Activated CD8-positive, alpha-beta T cell treated with anti-CD3 and anti-CD28 coated beads for 36 hours (primary cell): ENCODE measurements at regions not wholly inside any gene's neighbourhood (a gene's known extent, or its start where the extent isn't known, plus 50 kb on each side); places are given as distances from the start of the nearest gene placed in this dataset.

Source experiments
- ATAC-seq: fragments of 200-7000 bp; cut with Tn5 transposase; one replicate; pipeline ENCODE4 v1.10.0; 2021; ENCODE audit warnings: mild to moderate bottlenecking, moderate library complexity
- CTCF ChIA-PET: fragments of 350-600 bp; sonication (Branson Sonifier 250); formaldehyde crosslinking; loops from one replicate; lab custom pipeline; 2021; ENCODE audit warnings: antibody characterized with exemption; lab: Charles Lee
- POLR2A ChIA-PET: fragments of 350-600 bp; sonication (Branson Sonifier 250); formaldehyde crosslinking; loops from one replicate; lab custom pipeline; 2021; ENCODE audit warnings: antibody characterized with exemption; lab: Charles Lee
- DNase-seq: peaks from one replicate; pipeline ENCODE4 v3.0.0-alpha.2; 2020
- H3K27ac Mint-ChIP-seq: one replicate; pipeline ENCODE4 v1.8.0; 2021; ENCODE audit warnings: mild to moderate bottlenecking, mixed read lengths
- H3K27me3 Mint-ChIP-seq: one replicate; pipeline ENCODE4 v1.8.0; 2021; ENCODE audit warnings: mixed read lengths
- H3K36me3 Mint-ChIP-seq: one replicate; pipeline ENCODE4 v1.8.0; 2021; ENCODE audit warnings: low read depth, mixed read lengths
- H3K4me1 Mint-ChIP-seq: one replicate; pipeline ENCODE4 v1.8.0; 2021; ENCODE audit warnings: low read depth, mixed read lengths
- H3K4me3 Mint-ChIP-seq: one replicate; pipeline ENCODE4 v1.8.0; 2021; ENCODE audit warnings: mild to moderate bottlenecking, moderate library complexity, mixed read lengths
- H3K9me3 Mint-ChIP-seq: one replicate; pipeline ENCODE4 v1.8.0; 2021; ENCODE audit warnings: mixed read lengths
- CTCF ChIP-seq: fragments of 200-600 bp; IDR thresholded peaks from one replicate; pipeline ENCODE4 v1.8.0; 2022; ENCODE audit warnings: antibody characterized with exemption, mild to moderate bottlenecking
- intact Hi-C: fragments of 100-400 bp; cut with micrococcal nuclease; formaldehyde crosslinking; loops from one replicate; pipeline ENCODE4 v1.10.0; 2022

DNA sequence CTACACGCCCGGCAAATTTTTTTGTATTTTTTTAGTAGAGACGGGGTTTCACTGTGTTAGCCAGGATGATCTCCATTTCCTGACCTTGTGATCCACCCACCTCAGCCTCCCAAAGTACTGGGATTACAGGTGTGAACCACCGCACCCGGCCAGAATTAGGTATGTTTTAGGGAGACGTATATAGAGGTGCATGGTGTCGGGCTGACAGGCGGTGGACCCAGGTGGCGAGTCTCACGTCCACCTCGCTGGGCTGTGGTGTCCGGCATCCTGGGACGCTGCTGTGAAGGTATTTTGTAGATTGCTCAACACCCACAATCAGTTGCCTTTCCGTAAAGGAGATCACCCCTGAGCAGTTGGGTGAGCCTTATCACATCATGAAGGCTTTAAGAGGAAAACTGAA is 728.6 kb downstream of the BRD1 start:
- Mint-ChIP-seq H3K4me1 (no peaks in the 10 kb centered on the region), H3K36me3 (no peaks in the 10 kb centered on the region)

DNA sequence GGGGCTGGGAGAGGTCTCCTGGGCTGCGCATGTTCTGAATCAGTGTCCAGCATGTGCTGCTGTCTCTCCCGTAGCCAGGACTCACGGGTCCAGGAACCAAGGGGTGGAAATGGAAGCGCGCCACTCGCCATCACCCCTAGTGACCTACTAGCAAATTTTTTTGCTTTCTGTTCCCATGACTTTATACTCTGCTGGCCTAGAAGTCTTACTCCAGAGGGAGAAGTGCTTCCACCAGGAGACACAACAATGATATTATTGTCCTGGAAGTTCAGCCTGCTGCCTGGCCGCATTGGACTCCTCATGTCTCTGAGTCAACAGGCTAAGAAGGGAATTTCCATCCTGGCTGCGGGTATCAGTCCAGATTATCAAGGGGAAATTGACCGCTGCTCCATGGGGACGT is 729.7 kb downstream of the BRD1 start:
- H3K4me3 Mint-ChIP-seq = no peak overlapping the region
- no peak for ATAC-seq
- no peaks in the 10 kb centered on the region for H3K4me1 Mint-ChIP-seq
- POLR2A ChIA-PET = interaction anchor here (0.6 kb wide), 1 partner anchor 72 kb away, joined by 3 read pairs; no protein-coding TSS in a partner anchor
- no peak for TF ChIP-seq CTCF
- peaks cover 5% of the 10 kb centered on the region for H3K27me3 Mint-ChIP-seq
- intact Hi-C loops = no loop called here
- H3K9me3 Mint-ChIP-seq = no peaks in the 10 kb centered on the region
- H3K27ac Mint-ChIP-seq = no peak overlapping the region
- no peaks in the 10 kb centered on the region for H3K36me3 Mint-ChIP-seq
- CTCF ChIA-PET = no interaction called here
- no peak for DNase-seq

More for the DNA sequence above, 728.6 kb downstream of the BRD1 start:
- Mint-ChIP-seq H3K9me3 (no peaks in the 10 kb centered on the region), H3K4me3 (no peak overlapping the region), H3K27me3 (peaks cover 5% of the 10 kb centered on the region), H3K27ac (no peak overlapping the region)
- POLR2A ChIA-PET = no interaction called here
- intact Hi-C loops = no loop called here
- CTCF ChIA-PET = no interaction called here
- TF ChIP-seq CTCF = no peak
- DNase-seq (no peak), ATAC-seq (no peak)

- H3K4me1 Mint-ChIP-seq = no peaks in the 10 kb centered on the region
- no peak overlapping the region for H3K4me3 Mint-ChIP-seq
- no peak overlapping the region for H3K27ac Mint-ChIP-seq
- H3K27me3 Mint-ChIP-seq = peaks cover 5% of the 10 kb centered on the region
- DNase-seq = no peak
- no peaks in the 10 kb centered on the region for H3K9me3 Mint-ChIP-seq
- H3K36me3 Mint-ChIP-seq = no peaks in the 10 kb centered on the region
- no peak for ATAC-seq
- intact Hi-C loops = no loop called here
- ChIA-PET POLR2A (no interaction called here), CTCF (no interaction called here)
- TF ChIP-seq CTCF = no peak
These were observed 730.3 kb downstream of the BRD1 start for GRCh38 chr22:49097171-49097925.

DNA sequence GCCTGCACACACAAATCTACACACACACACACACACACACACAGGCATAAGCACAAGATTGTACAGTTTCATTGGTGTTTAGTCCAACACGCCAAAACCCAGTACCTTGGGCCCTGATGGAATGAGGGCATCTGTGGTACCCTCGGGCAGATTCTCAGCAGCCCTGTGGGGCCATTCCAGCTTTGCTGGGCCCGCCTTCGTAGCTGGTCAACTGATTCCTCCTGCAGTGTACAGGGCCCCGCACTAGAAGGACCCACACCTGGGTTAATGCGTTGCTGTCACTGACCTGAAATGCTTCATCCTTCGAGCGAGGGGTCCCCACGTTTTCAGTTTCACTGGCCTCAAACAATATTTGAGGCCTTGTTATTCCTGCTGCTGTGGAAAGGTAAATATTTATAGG is 731.2 kb downstream of the BRD1 start:
- no peak for TF ChIP-seq CTCF

GRCh38 chr22:49095366-49095765 is 732.3 kb downstream of the BRD1 start:
- H3K9me3 Mint-ChIP-seq = no peaks in the 10 kb centered on the region
- no peak overlapping the region for H3K27ac Mint-ChIP-seq
- H3K27me3 Mint-ChIP-seq = peaks cover 5% of the 10 kb centered on the region
- ATAC-seq (no peak), DNase-seq (no peak)
- no peaks in the 10 kb centered on the region for H3K4me1 Mint-ChIP-seq
- intact Hi-C loops = no loop called here
- no peaks in the 10 kb centered on the region for H3K36me3 Mint-ChIP-seq
- TF ChIP-seq CTCF = no peak
- ChIA-PET POLR2A (no interaction called here), CTCF (no interaction called here)
- no peak overlapping the region for H3K4me3 Mint-ChIP-seq

More for the DNA sequence above, 731.2 kb downstream of the BRD1 start:
- ATAC-seq (no peak), DNase-seq (no peak)
- intact Hi-C loops = no loop called here
- Mint-ChIP-seq H3K4me3 (no peak overlapping the region), H3K27ac (no peak overlapping the region), H3K27me3 (peaks cover 5% of the 10 kb centered on the region), H3K4me1 (no peaks in the 10 kb centered on the region), H3K9me3 (no peaks in the 10 kb centered on the region), H3K36me3 (no peaks in the 10 kb centered on the region)
- CTCF ChIA-PET = no interaction called here
- POLR2A ChIA-PET = no interaction called here
